MG63 (cell line): ENCODE measurements at regions not wholly inside any gene's neighbourhood (a gene's known extent, or its start where the extent isn't known, plus 50 kb on each side); places are given as distances from the start of the nearest gene placed in this dataset.

ENCODE experiments used
- DNase-seq: peaks from one replicate; pipeline ENCODE4 v3.0.0-alpha.2; 2020
- H3K27me3 ChIP-seq: fragments of 250-450 bp; sonication (Bioruptor Pico); 2 replicates; pipeline ENCODE4 v1.5.1; 2020; ENCODE audit warnings: mild to moderate bottlenecking, moderate library complexity
- H3K36me3 ChIP-seq: fragments of 250-450 bp; sonication (Bioruptor Pico); 2 replicates; pipeline ENCODE4 v1.5.1; 2020; ENCODE audit warnings: mild to moderate bottlenecking, moderate library complexity
- H3K4me3 ChIP-seq: fragments of 250-450 bp; sonication (Bioruptor Pico); 2 replicates; pipeline ENCODE4 v1.5.1; 2020; ENCODE audit warnings: mild to moderate bottlenecking, moderate library complexity
- H3K9me3 ChIP-seq: fragments of 250-450 bp; sonication (Bioruptor Pico); 2 replicates; pipeline ENCODE4 v1.5.1; 2020; ENCODE audit warnings: mild to moderate bottlenecking, moderate library complexity

DNA sequence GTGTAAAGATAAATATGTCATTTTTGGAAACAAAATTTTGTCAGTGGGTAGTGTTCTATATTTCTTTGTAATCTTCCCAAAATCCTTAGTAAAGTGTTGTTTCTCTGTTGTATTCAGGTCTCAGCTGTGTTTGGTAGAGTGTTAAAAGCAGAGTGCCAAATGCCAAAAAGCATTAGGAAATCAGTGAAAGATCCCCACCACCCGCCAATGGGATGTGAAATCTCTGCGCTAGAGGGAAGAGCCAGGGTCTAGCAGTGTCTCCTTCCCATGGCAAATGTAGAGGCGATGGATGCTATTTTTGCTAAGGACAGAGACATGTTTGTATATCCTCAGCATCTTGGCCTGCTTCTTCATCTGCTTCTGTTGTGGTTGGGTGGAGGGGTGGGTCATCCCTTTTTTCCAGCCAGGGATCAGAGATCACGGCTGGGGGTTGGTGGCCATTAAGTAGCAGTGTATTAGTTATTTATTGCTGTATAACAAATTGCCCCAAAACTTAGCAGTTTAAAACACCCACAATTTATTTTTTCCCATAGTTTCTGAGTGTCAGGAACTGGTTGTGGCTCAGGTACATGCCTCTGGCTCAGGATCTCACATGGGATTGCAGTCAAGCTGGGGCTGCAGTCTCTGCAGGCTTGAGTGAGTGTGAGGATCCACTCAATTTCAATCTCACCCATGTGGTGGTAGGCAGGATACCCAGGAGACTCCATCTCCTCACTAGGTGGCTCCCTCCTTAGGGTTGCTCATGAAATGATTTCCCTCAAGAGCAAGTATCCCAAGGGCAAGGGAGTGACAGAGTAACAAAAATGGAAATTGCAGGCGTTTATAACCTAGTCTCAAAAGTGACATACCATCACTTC is 211.9 kb downstream of the MYCN start:
- Histone ChIP-seq H3K9me3 (no peaks in the 10 kb centered on the region), H3K36me3 (no peaks in the 10 kb centered on the region), H3K4me3 (no peak overlapping the region), H3K27me3 (no peaks in the 10 kb centered on the region)
- no peak for DNase-seq

DNA sequence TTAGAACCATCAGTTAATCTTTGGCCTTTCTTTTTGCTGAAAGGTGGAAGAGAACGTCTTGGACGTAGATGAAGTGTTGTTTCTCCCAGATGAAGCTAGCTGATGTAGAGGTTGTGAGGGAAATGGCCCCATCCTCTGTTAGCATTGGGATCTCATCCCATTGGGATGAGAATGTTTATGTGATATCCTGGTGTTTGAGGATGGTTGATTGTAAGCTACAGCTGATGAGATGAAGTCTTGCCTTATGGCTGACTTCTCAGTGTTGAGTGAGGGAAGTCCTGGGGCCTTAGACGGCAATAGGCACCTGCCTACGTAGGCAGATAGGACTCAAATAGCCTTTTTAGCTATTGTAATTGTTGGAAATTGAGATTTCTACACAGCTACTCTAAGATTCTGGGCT is 211.3 kb downstream of the MYCN start:
- Histone ChIP-seq H3K36me3 (no peaks in the 10 kb centered on the region), H3K9me3 (no peaks in the 10 kb centered on the region), H3K27me3 (no peaks in the 10 kb centered on the region), H3K4me3 (no peak overlapping the region)
- DNase-seq = no peak

DNA sequence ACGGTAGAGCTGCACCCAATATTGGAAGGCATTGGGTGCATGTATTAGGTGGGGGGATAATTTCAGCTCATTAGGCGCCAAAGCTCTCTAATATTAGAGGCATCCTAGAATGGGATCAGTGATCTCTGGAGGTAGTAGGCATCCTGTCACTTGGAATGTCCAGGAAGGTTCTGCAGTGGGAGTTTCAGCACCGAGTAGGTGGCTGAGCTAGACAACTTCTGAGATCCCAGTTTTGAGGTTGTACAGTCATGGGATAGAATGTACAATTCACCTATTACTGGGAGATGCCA is 210.9 kb downstream of the MYCN start:
- Histone ChIP-seq H3K4me3 (no peak overlapping the region), H3K27me3 (no peaks in the 10 kb centered on the region), H3K9me3 (no peaks in the 10 kb centered on the region), H3K36me3 (no peaks in the 10 kb centered on the region)
- no peak for DNase-seq

DNA sequence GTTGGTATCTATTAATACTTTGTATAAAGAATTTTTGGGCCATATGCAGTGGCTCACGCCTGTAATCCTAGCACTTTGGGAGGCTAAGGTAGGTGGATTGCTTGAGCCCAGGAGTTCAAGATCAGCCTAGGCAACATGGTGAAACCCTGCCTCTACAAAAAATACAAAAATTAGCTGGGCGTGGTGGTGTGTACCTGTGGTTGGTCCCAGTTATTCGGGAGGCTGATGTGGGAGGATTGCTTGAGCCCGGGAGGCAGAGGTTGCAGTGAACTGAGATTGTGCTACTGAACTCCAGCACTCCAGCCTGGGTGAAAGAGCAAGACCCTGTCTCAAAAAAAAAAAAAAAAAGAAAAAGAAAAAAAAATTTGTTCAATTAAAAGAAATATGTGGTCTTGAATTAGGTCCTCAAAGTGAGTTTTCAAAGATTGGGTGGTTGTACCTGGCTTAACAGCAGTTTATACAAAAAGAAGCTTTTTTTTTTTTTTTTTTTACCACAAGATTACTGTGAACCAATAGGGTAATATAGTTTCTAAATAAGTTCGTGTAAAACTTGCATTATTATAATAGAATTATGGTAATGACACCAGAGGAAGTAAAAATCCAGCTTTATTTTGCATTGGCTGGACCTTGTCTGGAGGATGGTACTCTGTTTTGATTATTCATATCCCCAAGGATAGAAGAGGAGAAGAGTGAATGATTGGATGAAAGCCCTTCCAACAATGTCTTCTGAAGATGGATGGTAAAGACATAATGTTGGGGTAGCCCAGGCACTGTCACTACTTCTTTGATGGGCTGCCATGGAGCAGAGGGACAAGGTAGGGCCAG is 210.3 kb downstream of the MYCN start:
- Histone ChIP-seq H3K36me3 (no peaks in the 10 kb centered on the region), H3K4me3 (no peak overlapping the region), H3K27me3 (no peaks in the 10 kb centered on the region), H3K9me3 (no peaks in the 10 kb centered on the region)
- no peak for DNase-seq

DNA sequence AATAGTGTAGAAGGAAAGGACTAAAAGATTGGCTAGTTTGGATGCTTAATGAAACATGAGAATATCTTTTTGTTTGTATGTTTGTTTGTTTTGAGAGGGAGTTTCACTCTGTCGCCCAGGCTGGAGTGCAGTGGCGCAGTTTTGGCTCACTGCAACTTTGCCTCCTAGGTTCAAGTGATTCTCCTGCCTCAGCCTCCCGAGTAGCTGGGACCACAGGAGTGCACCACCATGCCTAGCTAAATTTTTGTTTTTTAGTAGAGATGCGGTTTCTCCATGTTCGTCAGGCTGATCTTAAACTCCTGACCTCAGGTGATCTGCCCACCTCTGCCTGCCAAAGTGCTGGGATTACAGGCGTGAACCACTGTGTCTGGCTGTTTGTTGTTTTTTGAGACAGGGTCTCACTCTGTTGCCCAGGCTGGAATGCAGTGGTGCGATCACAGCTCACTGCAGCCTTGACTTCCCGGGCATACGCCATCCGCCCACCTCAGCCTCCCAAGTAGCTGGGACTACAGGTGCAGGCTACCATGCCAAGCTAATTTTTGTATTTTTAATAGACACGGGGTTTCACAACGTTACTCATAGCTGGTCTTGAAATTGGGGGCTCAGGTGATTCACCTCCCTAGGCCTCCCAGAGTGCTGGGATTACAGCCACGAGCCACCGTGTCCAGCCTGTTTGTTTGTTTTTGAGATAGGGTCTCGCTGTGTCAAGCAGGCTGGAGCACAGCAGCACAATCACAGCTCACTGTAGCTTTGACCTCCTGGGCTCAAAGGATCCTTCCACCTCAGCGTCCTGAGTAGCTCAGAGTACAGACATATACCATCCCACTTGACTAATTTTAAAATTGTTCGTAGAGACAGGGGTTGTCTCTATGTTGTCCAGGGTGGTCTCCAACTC is 209.2 kb downstream of the MYCN start:
- no peak overlapping the region for H3K4me3 ChIP-seq
- H3K36me3 ChIP-seq = no peaks in the 10 kb centered on the region
- no peak for DNase-seq
- H3K27me3 ChIP-seq = no peaks in the 10 kb centered on the region
- H3K9me3 ChIP-seq = no peaks in the 10 kb centered on the region

DNA sequence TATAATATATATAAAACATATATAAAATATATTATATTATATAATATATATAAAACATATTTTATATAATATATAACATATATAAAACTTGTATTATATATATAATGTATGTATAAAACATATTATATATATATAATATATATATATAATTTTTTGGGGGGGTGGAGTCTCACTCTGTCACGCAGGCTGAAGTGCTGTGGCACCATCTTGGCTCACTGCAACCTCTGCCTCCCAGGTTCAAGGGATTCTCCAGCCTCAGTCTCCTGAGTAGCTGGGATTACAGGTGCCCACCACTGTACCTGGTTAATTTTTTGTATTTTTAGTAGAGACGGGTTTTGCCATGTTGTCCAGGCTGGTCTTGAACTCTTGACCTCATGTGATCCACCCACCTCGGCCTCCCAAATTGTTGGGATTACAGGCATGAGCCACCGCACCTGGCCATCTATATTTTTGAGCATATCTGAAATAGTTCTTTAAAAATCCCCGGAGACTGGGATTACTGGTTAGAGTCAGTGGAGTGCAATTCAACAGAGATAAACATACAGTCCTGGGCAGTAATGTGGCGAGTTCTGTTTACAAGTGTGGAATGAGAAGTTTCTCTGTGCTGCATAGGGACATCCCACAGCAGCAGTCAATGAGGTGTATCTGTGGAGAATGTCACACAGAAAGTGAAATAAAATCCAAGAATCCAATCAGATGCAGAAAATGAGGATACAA is 208.4 kb downstream of the MYCN start:
- no peak for DNase-seq
- Histone ChIP-seq H3K9me3 (no peaks in the 10 kb centered on the region), H3K4me3 (no peak overlapping the region), H3K36me3 (no peaks in the 10 kb centered on the region), H3K27me3 (no peaks in the 10 kb centered on the region)

DNA sequence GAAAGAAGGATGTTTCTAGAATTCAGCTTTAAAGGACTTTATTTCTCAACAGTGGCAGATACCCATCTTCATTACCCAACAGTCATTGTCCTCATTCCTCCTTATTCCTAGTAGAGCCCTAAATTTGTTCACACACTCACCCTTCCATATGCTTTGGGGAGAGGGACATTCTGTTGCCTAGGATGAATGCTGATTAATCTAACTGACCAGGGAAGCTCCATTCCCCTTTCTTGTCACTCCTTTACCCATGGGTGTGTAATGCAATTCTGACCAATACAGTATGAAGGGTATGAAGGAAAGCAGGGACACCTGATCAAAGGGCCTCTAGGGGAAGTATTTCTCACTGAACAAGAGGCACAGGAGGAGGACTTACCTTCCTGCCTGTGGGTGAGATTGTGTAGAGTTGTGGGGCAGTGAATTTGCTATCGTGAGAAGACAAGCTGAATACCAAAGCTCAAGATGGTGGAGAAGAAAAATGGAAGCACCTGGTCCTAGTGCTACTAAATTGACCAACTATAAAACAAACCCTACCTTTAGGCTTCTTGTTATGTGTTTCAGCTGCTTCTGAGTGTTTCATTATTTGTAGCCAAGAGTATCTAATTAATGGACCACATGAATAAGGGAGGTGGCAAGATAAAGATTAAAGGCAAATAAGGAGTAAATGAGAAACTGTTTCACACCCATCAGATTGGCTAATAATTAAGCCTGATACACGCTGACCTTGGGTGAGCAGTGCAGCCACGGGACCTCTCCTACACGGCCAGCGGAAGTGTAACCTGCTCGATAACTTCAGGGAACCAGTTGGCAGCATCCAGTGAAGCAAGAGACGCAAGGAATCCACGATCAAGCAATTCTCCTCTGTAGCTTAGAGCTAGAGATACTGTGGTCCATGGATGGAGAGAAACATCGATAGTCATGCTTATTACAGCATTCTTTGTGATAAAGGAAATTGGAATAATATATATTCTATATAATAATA is 202.3 kb downstream of the MYCN start:
- no peak for DNase-seq
- Histone ChIP-seq H3K4me3 (no peak overlapping the region), H3K27me3 (0 out of 2 replicates have a peak, but pooled peaks cover 2% of the 10 kb centered on the region), H3K9me3 (no peaks in the 10 kb centered on the region), H3K36me3 (no peaks in the 10 kb centered on the region)

DNA sequence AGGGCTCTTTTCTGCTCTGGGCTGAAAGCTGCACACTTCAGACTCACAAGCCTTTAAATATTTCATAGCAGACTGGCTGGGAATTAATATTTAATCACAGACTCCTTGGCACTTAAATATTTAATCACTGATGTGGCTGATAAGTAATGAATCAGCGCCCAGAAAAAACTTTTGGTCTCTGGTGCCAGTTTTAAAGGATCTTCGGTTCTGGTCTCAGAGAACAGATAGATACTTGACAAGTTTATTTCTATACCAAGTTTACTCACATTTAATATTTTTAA is 201.2 kb downstream of the MYCN start:
- Histone ChIP-seq H3K36me3 (no peaks in the 10 kb centered on the region), H3K27me3 (0 out of 2 replicates have a peak, but pooled peaks cover 2% of the 10 kb centered on the region), H3K4me3 (no peak overlapping the region), H3K9me3 (no peaks in the 10 kb centered on the region)
- no peak for DNase-seq

DNA sequence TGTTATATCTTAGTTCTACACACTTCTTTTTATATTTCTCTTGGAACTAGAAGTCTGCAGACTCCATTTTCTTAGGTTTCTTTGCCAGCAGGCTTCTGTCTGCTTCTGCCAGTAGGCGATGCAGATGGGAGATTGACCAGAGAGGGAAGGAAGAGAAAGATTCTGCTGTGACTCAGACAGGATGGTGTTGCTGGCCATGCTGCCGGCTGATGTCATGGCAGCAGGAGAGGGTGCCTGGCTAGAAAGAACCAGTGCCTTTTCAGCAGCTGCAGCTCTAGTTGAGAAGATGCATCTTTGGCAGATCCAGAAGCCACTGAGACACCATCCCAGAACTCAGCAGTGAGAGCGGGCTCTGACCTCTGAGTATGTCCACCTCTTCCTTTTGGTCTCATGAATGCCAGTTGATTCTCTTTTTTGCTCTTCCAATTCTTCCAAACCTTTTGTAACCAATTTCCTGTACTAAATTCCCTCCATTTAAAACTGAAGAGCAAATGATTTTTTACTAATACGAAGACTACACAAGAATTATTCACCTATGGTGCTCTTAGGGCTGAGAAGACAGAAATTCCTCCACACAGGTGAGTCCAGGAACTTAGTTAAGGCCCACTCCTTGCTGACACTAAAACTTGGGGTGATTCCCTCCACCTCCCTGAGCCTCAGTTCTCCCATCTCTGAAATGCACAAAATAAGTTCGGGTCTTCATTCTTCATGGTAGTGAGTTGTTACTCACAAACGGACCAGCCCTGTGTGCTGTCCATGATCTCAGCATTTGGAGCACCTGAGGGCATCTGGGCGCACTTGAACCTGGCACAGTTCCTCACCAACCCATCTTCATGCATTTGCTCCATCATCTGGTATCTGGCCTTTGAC is 200.7 kb downstream of the MYCN start:
- Histone ChIP-seq H3K9me3 (no peaks in the 10 kb centered on the region), H3K4me3 (no peak overlapping the region), H3K36me3 (no peaks in the 10 kb centered on the region), H3K27me3 (0 out of 2 replicates have a peak, but pooled peaks cover 2% of the 10 kb centered on the region)
- DNase-seq = peak; percentile 5

DNA sequence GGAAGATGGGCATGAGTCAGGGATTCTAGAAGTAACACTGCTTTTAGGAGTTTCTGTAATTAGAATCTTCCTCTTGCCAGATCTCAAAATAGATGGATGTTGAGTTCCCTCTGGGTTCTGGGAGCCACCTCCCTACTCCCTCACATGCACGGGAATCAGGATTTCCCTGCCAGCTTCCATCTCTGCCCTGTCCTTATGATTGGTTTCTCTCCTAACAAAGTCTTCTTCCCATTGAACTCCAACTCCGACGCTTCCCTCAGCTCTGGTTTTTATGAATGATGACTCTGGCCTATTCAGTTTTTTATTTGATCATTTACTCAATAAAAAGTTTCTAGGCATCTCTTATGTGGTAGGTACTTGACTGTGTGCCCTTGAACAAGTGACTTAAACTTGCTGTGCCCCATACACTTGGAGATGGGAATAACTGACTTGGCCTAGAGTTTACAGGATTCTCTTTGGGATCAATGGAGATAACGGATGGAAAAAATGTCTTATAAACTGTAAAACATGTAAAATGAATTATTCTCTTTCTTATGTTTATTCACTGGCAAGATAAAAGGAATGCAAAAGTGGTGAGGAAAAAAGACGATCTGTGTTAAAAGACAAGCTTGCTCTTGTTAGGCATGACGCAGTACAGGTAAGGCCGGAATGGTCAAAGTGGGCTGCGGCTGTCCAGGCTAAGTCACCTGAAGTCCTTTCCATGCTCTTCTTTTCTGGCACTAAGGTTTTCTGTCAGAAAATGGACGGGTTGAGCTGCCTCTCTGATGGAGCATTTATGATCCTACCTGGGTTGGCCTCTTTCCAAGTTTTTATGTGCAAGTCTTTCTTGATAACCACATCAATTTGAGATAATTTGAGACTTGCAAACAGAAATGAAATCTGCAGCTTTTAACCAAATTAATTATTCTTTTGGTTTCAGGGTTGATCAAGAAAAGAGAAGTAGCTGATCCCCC is 199.6 kb downstream of the MYCN start:
- DNase-seq = no peak
- H3K36me3 ChIP-seq = no peaks in the 10 kb centered on the region
- H3K27me3 ChIP-seq = 0 out of 2 replicates have a peak, but pooled peaks cover 2% of the 10 kb centered on the region
- H3K4me3 ChIP-seq = no peak overlapping the region
- no peaks in the 10 kb centered on the region for H3K9me3 ChIP-seq

DNA sequence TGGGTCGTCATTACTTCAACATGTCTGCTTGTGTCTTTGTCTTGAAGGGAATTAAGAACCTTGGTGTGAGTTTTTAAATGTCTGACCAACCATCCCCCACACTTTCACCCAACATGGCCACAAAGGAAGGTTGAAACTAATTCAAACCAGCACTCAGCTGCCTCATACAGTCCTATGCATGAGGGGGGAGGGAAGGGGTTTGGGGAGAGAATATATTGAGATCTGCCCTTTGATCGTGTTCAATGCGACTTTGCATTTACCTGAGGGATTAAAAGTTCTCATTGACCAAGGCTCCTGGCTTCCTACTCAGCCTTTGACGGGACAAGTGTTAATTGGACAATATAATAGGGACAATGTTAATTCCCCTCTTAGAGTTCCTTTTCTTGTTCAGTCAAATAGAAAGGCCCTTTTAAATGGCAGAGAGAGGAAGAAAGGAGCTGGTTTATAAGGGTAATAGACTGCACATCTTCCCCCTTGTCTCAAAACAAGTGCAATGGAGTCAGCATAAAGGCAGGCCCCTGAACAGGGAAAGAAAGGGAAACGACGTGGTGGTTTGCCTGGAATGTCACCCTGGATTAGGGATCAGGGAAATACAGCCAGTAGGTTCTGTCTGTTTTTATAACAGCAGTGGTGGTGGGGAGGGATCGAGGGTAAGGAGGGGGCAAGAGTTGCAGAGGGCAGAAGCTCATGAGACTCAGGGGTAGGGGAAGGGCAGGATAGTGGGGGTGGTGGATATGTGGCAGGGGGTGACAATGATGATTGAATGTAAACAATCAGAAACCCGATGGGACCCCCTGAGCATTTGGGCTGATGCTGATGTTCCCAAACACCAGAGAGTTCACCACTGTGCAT is 198.7 kb downstream of the MYCN start:
- Histone ChIP-seq H3K4me3 (no peak overlapping the region), H3K36me3 (no peaks in the 10 kb centered on the region), H3K27me3 (0 out of 2 replicates have a peak, but pooled peaks cover 2% of the 10 kb centered on the region), H3K9me3 (no peaks in the 10 kb centered on the region)
- no peak for DNase-seq

DNA sequence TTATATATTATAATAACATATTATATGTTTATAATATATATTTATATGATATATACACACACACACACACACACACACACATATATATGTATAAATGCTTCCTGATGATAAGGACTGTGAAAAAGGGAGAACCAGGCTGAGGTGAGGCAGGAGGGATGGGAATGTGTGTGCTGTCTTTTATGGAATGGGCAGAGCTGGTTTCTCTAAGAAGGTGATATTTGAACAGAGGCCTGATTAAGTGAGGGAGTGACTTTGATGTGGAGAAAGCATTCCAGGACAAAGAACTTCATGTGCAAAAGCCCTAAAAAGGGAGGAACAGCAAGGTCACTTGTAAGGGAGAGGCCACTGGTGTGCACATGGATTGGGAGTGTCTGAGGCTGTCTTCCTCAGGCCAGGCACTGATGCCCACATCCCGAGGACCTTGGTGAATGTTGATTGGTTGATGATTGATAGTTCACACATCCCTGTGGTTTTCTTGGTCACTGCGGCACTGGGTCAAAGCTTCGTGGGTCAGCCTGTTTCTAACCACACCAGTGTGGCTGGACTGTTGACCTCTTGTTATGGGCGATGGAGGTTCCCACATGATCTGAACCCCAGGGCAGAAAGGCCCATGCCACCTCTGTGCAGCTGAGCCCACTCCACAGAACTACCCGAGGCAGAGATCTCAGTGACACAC is 196.9 kb downstream of the MYCN start:
- DNase-seq = no peak
- H3K9me3 ChIP-seq = no peaks in the 10 kb centered on the region
- no peak overlapping the region for H3K4me3 ChIP-seq
- H3K36me3 ChIP-seq = no peaks in the 10 kb centered on the region
- H3K27me3 ChIP-seq = 0 out of 2 replicates have a peak, but pooled peaks cover 2% of the 10 kb centered on the region
